Hematopoietic multipotent progenitor cell treated with erythropoietin and hydrocortisone succinate and interleukin-3 and kit ligand, for 6 days (in vitro differentiated cells): ENCODE measurements at regions not wholly inside any gene's neighbourhood (a gene's known extent, or its start where the extent isn't known, plus 50 kb on each side); places are given as distances from the start of the nearest gene placed in this dataset.
"Not testable (repeated sequence)": the region's sequence is repeated elsewhere in the genome, so short reads cannot be mapped to it uniquely, and the experiment has no call there.

Source experiments
- DNase-seq: peaks from one replicate; pipeline ENCODE4 v3.0.0-alpha.2; 2015

GRCh38 chr21:28220680-28221079 is 772.0 kb downstream of the LTN1 start:
- no peak for DNase-seq

- no peak for DNase-seq
These were observed 775.6 kb downstream of the LTN1 start for GRCh38 chr21:28216976-28217523.

DNA sequence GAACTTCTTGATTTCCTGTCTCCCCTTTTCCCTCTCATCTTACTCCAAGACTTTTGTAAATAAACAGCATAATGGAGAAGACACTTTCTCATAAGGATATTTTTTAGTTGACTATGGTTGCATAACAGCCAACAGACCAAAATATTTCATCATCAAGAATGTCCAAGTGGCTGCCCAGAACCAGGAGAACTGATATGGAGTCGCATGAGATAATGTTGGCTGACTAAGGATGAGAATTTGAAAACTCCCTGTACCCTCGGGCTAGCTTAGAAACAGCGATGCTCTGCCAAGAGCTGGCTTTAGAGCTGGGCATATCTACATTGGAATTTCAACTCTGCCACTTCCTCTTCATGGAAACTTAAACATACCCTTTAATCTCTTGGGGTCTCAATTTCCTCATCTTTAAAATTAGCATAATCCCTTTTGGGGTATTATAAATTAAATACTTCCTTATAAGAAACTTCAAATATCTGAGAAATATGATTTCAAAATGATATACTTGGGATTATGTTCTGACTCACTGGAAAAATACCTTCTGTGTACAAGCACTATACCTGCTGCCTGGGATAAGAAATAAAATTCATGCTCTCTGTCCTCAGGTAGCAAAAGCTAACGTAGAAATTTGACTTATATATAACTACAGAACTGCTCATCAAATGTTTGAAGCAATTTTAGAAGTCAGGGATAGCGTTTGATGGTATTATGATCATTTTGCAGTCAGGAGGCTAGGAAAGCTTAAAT is 777.3 kb downstream of the LTN1 start:
- no peak for DNase-seq

- no peak for DNase-seq
These were observed 777.9 kb downstream of the LTN1 start for GRCh38 chr21:28214786-28215185.

DNA sequence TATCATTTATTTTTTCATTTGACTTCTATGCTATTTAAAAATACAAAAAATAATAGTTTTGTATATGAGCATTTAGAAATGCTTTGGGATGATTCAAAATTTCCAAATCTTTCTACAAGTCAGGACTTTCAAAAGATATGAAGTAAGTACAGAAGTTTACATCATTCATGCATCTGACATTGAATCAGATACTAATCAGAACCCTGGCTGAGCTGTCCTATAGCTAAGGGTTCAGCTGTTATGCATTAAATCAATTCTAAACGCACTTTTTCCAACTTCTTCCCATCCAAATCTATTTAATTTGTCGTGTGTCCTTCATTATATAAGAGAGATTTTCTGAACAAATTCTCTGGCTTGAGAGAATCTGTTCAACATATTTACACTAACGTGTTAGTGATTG is 779.4 kb downstream of the LTN1 start:
- DNase-seq = no peak

- DNase-seq = no peak
These were observed 780.6 kb downstream of the LTN1 start for GRCh38 chr21:28212061-28212460.

GRCh38 chr21:28207436-28208173 is 785.1 kb downstream of the LTN1 start:
- no peak for DNase-seq

DNA sequence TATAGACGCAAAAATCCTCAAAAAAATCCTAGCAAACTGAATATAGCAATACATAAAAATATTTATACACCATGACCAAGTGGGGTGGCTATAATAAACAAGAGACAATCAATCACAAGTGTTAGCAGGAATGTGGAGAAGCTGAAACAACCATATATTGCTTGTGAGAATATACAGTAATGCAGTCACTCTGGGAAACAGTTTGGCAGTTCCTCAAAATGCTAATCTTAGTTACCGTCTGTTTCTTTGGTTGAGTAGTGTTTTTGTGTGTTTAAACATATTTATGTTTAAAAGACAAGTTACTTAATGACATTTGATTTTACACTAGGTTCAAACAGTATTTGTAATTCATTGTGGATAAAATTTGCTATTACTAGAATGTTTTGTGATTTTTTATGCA is 792.0 kb downstream of the LTN1 start:
- peak; percentile 19 for DNase-seq

DNA sequence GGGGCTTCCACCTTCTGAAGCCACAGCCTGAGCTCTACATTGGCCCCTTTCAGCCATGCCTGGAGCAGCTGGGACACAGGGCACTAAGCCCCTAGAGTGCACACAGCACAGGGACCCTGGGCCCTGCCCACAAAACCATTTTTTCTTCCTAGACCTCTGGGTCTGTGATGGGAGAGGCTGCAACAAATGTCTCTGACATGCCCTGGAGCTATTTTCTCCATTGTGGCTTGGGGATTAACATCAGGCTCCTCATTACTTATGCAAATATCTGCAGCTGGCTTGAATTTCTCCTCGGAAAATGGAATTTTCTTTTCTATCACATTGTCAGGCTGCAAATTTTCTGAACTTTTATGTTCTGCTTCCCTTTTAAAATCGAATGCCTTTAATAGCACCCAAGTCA is 795.7 kb downstream of the LTN1 start:
- DNase-seq = no peak

DNA sequence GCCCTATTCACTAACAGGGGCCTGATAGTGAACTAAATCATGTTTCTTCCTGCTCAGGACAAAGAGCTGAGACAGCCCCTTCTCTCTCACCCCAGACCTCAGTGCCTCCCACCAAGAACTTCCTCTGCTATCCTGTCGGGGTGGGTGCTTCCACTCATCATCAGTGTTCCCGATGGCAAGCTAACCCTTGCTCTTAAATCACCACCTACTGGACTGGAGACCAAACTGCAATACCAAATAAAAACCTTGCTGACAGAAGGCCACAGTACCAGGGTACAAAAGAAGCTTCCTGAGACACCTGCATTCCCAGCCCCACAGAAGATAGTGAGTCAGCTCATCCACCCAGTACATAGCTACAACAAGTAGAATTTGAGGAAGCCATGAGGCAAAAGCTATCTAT is 799.5 kb downstream of the LTN1 start:
- no peak for DNase-seq

- DNase-seq = no peak
These were observed 806.1 kb downstream of the LTN1 start for GRCh38 chr21:28186604-28187003.

GRCh38 chr21:28181730-28182129 is 810.9 kb downstream of the LTN1 start:
- no peak for DNase-seq

GRCh38 chr21:28179136-28179535 is 813.5 kb downstream of the LTN1 start:
- DNase-seq = no peak

DNA sequence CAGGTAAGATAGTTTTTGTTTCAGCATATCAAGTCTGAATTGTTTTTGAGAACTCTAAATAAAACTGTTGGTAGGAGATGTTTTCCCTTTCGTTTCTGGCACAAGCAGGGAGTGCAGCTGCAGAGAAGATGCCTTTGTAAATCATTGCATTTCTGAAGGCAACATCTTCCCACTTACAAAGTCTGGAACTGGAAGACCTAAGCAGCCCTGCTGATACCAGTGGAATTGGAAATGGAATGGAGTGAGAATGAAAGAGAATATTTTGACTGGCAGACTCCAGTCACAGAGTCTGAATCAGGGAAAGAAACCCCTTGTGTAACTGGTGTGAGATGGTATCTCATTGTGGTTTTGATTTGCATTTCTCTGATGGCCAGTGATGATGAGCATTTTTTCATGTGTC is 815.6 kb downstream of the LTN1 start:
- DNase-seq = no peak

DNA sequence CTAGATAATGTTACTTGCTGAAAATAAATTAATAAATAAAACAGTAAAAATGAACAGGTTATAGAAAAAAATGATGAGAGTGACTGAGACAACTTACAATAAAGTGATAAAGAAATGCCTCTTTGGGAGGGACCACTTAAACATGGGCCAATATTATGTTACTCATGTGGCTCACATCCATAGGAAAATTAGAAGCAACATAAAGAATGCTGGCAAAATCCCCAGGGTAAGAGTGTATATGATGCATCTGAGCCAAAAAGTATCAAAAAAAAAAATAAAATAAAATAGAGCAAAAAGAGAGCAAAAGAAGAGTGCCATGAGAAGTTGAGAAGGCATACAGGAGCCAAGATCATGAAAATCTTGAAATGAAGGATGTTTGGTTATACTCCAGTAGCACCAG is 818.0 kb downstream of the LTN1 start:
- DNase-seq = no peak

DNA sequence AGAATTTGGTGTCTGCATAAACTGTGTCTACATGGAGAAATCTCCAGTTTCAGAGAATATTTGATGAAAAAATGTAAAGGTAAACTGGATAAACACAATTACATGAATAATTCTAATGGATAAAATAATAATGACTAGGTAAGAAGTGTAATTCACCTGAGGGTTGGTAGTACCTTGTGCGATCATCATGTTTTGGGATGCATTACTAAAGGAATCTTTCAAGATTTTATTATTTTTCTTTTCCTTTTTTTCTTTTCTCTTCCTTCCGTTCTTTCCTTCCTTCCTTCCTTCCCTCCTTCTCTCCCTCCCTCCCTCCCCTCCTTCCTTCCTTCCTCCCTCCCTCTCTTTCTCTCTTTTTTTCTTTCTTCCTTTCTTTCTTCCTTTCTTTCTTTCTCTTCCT is 818.7 kb downstream of the LTN1 start:
- no peak for DNase-seq

DNA sequence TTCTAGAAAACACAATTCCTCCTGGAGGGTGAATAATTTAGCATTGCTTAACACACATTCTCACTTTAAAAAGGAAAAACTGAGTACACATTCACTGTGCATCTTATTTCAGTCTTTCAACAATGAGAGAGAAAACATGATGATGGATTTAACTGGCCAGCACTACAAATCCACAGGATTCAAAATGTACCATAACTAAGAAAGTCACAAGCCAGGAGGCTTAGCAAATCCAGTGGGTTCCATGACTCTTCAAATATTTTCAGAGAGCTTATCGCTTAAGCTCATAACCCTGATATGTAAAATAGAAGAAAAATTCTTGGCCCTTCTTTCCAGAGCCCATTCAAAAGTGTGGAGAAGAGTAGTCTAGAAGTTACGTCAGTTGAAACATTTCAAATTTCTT is 820.3 kb downstream of the LTN1 start:
- DNase-seq = no peak

DNA sequence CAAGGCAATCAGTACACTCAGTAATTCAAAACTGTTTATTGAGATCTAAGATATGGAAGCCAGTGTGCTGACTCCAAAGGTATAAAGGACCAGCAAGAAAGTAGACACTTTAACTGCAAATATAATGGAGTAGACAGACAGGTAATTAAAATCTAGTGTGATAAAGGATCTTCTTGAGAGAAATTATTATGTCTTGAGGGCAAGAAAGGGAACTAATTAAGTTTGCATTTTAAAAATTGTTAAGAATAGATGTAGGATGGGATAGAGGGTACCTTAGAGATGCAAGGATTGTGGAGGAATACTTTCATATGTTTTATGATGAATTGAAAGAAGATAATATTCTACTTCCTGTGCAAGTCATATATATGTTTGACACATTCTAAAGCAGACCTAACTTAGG is 825.3 kb downstream of the LTN1 start:
- no peak for DNase-seq

GRCh38 chr21:28164519-28164918 is 828.2 kb downstream of the LTN1 start:
- DNase-seq = not testable (repeated sequence)

GRCh38 chr21:28162052-28162451 is 830.6 kb downstream of the LTN1 start:
- not testable (repeated sequence) for DNase-seq

GRCh38 chr21:28160378-28160777 is 832.3 kb downstream of the LTN1 start:
- DNase-seq = no peak

- DNase-seq = no peak
These were observed 833.3 kb downstream of the LTN1 start for GRCh38 chr21:28159396-28159795.

DNA sequence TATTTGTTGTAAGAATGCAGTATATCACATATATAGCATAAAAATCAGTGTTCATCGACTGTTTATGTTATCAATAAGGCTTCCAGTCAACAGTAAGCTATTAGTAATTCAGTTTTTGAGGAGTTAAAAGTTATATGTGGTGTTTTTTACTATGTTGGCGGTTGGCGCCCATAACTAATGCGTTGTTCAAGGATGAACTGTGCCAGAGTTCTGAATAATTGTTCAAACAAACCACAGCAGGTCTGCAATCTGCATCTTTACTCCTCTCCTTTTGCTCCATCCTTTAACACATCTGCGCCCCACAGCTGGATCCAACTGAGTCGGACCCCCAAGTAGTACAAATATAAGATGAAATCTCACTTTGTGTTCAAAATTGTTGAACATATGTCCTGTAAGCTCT is 836.1 kb downstream of the LTN1 start:
- DNase-seq = no peak

- no peak for DNase-seq
These were observed 838.6 kb downstream of the LTN1 start for GRCh38 chr21:28154121-28154520.
